ENCODE measurements at regions not wholly inside any gene's neighbourhood (a gene's known extent, or its start where the extent isn't known, plus 50 kb on each side); places are given as distances from the start of the nearest gene placed in this dataset.

DNA sequence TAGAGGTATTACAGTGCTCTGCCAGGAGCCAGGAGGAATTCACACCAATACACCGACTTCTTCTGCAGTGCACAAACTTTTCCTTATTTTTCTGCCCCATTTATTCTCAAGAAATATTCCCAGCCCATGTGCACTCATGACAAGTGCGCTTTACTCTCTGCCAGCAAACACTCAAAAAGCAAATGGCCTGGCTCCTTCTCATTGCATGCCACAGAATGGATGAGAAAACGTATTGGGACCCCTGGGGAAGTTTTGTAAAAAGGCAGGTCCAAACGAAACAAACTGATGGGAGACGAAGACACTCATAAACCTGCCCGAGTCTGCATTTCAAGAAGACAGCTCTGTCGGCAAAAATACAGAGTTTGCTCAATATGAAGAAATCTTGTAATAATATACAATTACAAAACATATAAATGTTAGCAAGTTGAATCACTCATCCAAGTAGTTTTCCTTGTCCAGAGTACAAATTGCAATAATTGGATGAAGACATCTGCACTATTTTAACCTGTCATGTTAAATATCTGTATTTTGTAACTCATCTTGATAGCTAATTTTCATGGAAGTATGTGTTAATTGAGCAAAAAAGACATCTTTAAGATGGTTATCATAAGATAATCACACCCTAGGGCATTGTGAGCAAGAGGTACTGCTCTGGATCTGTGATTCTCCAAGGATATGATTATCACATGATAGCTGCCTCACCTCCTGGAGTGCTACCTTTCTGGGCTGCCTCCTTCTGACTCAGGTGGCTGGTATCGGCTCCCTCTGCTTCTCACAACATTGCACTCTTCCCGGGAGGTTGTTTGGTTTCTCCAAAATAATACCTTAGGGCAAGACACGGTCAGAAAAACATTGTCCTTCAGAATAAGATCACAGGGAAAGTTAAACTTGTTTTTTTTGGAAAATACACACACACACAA is 260.8 kb upstream of the G2E3 start:
- Histone ChIP-seq H3K4me3 (ENCODE audit: extremely low read depth, insufficient read depth, low read length, poor library complexity, severe bottlenecking) (no peak overlapping the region), H3K4me1 (ENCODE audit: control insufficient read depth, insufficient read depth, low read length, poor library complexity, severe bottlenecking) (peaks cover 19% of the 10 kb centered on the region), H3K27ac (ENCODE audit: low read depth, low read length, severe bottlenecking) (peak overlapping the region; percentile 90), H3K9me3 (ENCODE audit: control insufficient read depth, low read length) (no peaks in the 10 kb centered on the region), H3K36me3 (ENCODE audit: control insufficient read depth, insufficient read depth, low read length) (no peaks in the 10 kb centered on the region)
- WGBS, 2 experiments (ENCODE audit: insufficient coverage in 2 of 2), result 86 to 92% methylated on average over 4 to 6 of the region's 10 CpGs

DNA sequence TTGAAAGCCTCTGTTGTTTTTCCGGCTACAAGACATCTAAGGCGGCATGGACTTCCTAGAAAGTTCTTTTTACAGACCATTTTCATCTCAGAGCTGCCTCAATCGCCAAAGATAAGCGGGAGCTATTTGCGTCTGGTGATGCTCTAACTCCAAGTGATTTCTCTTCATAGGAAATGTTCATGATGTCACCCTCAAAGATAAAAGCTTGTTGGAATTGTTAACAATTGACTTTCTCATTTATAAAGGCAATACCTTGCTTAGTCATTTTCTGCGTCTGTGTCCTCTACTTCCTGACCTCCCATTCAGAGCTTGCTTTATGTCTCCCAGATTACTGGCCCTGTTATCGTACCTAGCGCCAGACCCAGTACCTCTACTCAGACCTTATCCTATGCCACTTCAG is 259.0 kb upstream of the G2E3 start:
- 78 to 83% methylated on average over 7 to 8 of the region's 8 CpGs for WGBS, 2 experiments (ENCODE audit: insufficient coverage in 2 of 2)
- H3K9me3 ChIP-seq (ENCODE audit: control insufficient read depth, low read length), result no peaks in the 10 kb centered on the region
- H3K36me3 ChIP-seq (ENCODE audit: control insufficient read depth, insufficient read depth, low read length), result no peaks in the 10 kb centered on the region
- peaks cover 19% of the 10 kb centered on the region for H3K4me1 ChIP-seq (ENCODE audit: control insufficient read depth, insufficient read depth, low read length, poor library complexity, severe bottlenecking)
- H3K27ac ChIP-seq (ENCODE audit: low read depth, low read length, severe bottlenecking), result peak overlapping the region; percentile 90
- no peak overlapping the region for H3K4me3 ChIP-seq (ENCODE audit: extremely low read depth, insufficient read depth, low read length, poor library complexity, severe bottlenecking)

DNA sequence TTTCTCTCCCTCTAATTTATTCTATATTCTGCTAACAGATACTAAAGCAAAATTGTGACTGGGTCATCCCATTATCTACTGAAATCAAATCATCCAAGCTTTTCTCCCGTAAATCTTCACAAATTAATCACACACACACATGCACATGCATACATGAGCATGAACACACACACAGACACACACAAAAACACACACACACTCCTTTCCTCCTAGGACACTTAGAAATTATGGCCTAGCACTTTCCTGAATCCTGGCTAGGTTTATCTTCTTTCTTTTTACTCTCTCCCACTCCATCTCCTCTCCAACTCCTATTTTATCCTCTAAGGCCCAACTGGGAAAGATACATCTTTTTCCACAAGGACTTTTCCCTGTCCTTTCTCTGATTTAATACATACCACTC is 255.6 kb upstream of the G2E3 start:
- H3K4me1 ChIP-seq (ENCODE audit: control insufficient read depth, insufficient read depth, low read length, poor library complexity, severe bottlenecking), result peaks cover 17% of the 10 kb centered on the region
- H3K36me3 ChIP-seq (ENCODE audit: control insufficient read depth, insufficient read depth, low read length), result no peaks in the 10 kb centered on the region
- WGBS, 2 experiments (ENCODE audit: insufficient coverage in 2 of 2), result 71 to 86% methylated on average over 1 of the region's 1 CpG
- H3K27ac ChIP-seq (ENCODE audit: low read depth, low read length, severe bottlenecking), result no peak overlapping the region
- H3K9me3 ChIP-seq (ENCODE audit: control insufficient read depth, low read length), result no peaks in the 10 kb centered on the region
- no peak overlapping the region for H3K4me3 ChIP-seq (ENCODE audit: extremely low read depth, insufficient read depth, low read length, poor library complexity, severe bottlenecking)

DNA sequence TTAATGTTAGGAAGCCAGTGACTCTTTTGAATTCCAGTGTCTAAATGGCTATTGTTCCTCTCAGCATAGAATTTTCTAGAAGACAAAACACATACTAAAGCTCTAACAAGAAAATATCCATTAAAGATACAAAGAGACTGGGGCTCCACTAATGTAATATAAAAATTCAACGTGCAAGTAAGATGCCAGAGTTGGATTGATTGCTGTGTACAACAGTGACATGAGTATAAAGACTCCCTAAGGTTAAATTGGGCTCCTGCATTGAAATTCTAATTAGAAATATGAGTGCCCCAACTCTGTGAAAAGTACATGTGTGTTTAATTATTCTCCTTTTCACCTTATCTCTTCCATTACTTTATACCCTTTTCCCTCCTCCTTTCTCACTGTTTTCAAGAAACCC is 253.6 kb upstream of the G2E3 start:
- Histone ChIP-seq H3K27ac (ENCODE audit: low read depth, low read length, severe bottlenecking) (no peak overlapping the region), H3K9me3 (ENCODE audit: control insufficient read depth, low read length) (no peaks in the 10 kb centered on the region), H3K36me3 (ENCODE audit: control insufficient read depth, insufficient read depth, low read length) (no peaks in the 10 kb centered on the region), H3K4me1 (ENCODE audit: control insufficient read depth, insufficient read depth, low read length, poor library complexity, severe bottlenecking) (peaks cover 4% of the 10 kb centered on the region), H3K4me3 (ENCODE audit: extremely low read depth, insufficient read depth, low read length, poor library complexity, severe bottlenecking) (no peak overlapping the region)
- 83% methylated on average over 1 of the region's 1 CpG; no CpG with 5 or more reads in 1 of the 2 experiments for WGBS, 2 experiments (ENCODE audit: insufficient coverage in 2 of 2)

DNA sequence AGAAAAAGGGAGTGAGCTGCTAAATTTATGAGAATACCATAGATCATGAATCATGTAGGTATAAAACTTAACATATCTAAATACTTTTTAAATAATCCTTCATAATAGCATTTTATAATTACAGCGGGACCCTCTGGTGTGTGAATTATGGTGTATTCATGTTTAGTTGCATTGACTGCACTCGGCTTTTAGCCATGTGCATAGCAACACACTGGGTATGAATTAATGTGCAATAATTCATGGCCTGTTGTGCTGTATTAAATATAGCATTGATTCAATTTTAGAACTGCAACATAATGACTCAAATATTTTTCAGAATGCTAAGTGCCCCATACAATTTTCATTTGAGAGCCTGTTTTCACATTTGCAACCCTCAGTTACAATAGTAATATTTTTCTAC is 249.6 kb upstream of the G2E3 start:
- H3K4me1 ChIP-seq (ENCODE audit: control insufficient read depth, insufficient read depth, low read length, poor library complexity, severe bottlenecking), result no peaks in the 10 kb centered on the region
- WGBS, 2 experiments (ENCODE audit: insufficient coverage in 2 of 2), result no CpG with 5 or more reads among the region's 2 CpGs
- no peak overlapping the region for H3K4me3 ChIP-seq (ENCODE audit: extremely low read depth, insufficient read depth, low read length, poor library complexity, severe bottlenecking)
- H3K9me3 ChIP-seq (ENCODE audit: control insufficient read depth, low read length), result no peaks in the 10 kb centered on the region
- no peaks in the 10 kb centered on the region for H3K36me3 ChIP-seq (ENCODE audit: control insufficient read depth, insufficient read depth, low read length)
- no peak overlapping the region for H3K27ac ChIP-seq (ENCODE audit: low read depth, low read length, severe bottlenecking)

DNA sequence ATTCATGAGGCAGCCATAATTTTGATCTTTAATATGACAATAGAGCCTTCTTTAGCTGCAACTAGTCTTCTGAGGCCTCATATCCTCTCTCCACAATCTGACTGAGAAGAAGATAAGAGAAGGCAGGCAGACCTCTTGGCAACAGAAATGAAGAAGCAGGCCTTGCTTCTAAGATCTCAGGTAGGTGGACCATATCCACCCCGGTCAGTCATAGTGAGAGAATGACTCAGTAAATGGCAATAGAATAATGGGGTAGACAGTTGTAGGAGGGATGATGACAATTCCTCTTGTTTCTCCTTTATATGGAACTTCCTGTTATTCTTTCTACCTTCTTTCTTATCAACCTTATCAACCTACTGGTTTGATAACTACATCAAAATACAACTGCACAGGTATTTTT is 246.7 kb upstream of the G2E3 start:
- Histone ChIP-seq H3K9me3 (ENCODE audit: control insufficient read depth, low read length) (no peaks in the 10 kb centered on the region), H3K4me3 (ENCODE audit: extremely low read depth, insufficient read depth, low read length, poor library complexity, severe bottlenecking) (no peak overlapping the region), H3K27ac (ENCODE audit: low read depth, low read length, severe bottlenecking) (no peak overlapping the region), H3K36me3 (ENCODE audit: control insufficient read depth, insufficient read depth, low read length) (no peaks in the 10 kb centered on the region), H3K4me1 (ENCODE audit: control insufficient read depth, insufficient read depth, low read length, poor library complexity, severe bottlenecking) (no peaks in the 10 kb centered on the region)
- 100% methylated on average over 1 of the region's 1 CpG; no CpG with 5 or more reads in 1 of the 2 experiments for WGBS, 2 experiments (ENCODE audit: insufficient coverage in 2 of 2)

DNA sequence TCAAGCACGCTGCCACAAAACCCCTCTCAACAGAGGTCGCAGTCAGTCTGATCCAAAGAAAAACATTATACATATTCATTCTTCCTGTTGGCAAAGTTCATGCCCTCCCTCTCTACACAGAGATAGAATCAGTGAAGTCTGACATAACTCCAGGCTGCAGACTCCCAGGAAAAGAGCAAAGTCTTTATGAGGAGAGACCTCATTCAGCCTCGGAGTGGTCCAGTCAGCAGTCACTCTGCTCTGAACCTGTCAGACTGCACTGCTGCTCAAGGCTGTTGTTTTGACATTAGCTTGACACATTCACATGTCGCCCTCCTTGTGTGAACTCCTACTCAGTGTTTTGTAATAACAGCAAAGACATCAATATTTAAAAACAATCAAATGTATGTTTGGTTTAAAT is 241.2 kb upstream of the G2E3 start:
- H3K36me3 ChIP-seq (ENCODE audit: control insufficient read depth, insufficient read depth, low read length), result no peaks in the 10 kb centered on the region
- no peaks in the 10 kb centered on the region for H3K9me3 ChIP-seq (ENCODE audit: control insufficient read depth, low read length)
- no peak overlapping the region for H3K4me3 ChIP-seq (ENCODE audit: extremely low read depth, insufficient read depth, low read length, poor library complexity, severe bottlenecking)
- H3K27ac ChIP-seq (ENCODE audit: low read depth, low read length, severe bottlenecking), result no peak overlapping the region
- no peaks in the 10 kb centered on the region for H3K4me1 ChIP-seq (ENCODE audit: control insufficient read depth, insufficient read depth, low read length, poor library complexity, severe bottlenecking)
- 89 to 92% methylated on average over 1 to 2 of the region's 4 CpGs for WGBS, 2 experiments (ENCODE audit: insufficient coverage in 2 of 2)

DNA sequence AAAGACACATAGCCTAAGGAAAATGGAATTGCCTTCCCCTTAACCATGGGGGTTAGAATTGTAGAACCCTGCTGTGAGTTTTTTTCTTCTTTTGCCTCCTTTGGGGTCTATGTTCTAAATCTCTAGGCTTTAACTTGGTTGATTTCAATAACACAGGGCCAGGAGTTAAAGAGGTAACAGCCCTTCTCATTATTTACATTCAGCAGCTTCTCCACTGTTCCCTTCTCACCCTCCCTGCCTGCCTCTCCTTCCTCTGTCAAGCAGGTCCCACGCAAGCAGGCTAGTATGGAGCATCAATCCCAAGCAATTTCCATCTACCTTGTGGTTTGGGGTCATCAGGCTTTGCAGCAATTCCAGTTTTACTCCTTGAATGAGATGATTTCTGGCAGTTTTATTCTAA is 236.1 kb upstream of the G2E3 start:
- H3K27ac ChIP-seq (ENCODE audit: low read depth, low read length, severe bottlenecking), result no peak overlapping the region
- no peaks in the 10 kb centered on the region for H3K36me3 ChIP-seq (ENCODE audit: control insufficient read depth, insufficient read depth, low read length)
- H3K9me3 ChIP-seq (ENCODE audit: control insufficient read depth, low read length), result no peaks in the 10 kb centered on the region
- H3K4me3 ChIP-seq (ENCODE audit: extremely low read depth, insufficient read depth, low read length, poor library complexity, severe bottlenecking), result no peak overlapping the region
- 67 to 71% methylated on average over 1 of the region's 1 CpG for WGBS, 2 experiments (ENCODE audit: insufficient coverage in 2 of 2)
- H3K4me1 ChIP-seq (ENCODE audit: control insufficient read depth, insufficient read depth, low read length, poor library complexity, severe bottlenecking), result no peaks in the 10 kb centered on the region

DNA sequence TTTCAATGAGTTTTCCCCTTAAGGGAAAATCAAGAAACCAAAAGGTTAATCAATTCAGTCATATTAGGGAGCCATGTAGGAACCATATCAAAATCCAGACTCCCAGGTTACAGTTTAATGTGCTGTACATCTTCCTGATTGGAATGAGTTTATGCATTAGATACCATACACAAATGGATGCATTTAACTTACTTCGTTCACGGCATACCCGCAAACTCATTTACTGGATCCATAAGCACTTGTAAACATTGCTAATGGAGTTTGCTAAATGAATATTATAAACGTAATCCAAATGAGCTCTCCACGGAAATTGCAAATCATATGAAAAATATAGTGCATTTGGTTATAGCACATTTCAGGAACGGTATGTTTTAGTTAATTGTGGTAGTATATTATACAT is 228.9 kb upstream of the G2E3 start:
- H3K4me3 ChIP-seq (ENCODE audit: extremely low read depth, insufficient read depth, low read length, poor library complexity, severe bottlenecking), result no peak overlapping the region
- no peaks in the 10 kb centered on the region for H3K4me1 ChIP-seq (ENCODE audit: control insufficient read depth, insufficient read depth, low read length, poor library complexity, severe bottlenecking)
- no peak overlapping the region for H3K27ac ChIP-seq (ENCODE audit: low read depth, low read length, severe bottlenecking)
- peaks cover 8% of the 10 kb centered on the region for H3K9me3 ChIP-seq (ENCODE audit: control insufficient read depth, low read length)
- WGBS, 2 experiments (ENCODE audit: insufficient coverage in 2 of 2), result 100% methylated on average over 2 of the region's 6 CpGs; no CpG with 5 or more reads in 1 of the 2 experiments
- H3K36me3 ChIP-seq (ENCODE audit: control insufficient read depth, insufficient read depth, low read length), result no peaks in the 10 kb centered on the region

DNA sequence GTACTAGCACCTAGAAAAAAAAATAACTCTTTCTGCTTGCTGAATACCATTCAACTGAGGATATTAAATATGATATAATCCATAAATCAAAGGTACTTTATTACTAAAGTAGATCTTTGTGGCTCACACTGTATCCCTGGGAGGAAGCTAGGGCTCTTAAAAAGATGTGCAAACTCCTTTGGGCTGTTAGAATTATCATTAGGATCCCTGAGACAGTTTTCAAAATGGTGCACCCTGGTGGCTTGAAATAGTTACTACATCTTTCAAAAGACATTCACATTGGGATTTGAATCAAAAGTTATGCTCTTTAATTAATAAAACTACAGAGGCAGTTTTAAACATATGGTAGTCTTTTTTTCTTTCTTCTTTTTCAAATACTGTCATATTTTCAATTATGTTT is 228.5 kb upstream of the G2E3 start:
- H3K4me1 ChIP-seq (ENCODE audit: control insufficient read depth, insufficient read depth, low read length, poor library complexity, severe bottlenecking), result no peaks in the 10 kb centered on the region
- H3K27ac ChIP-seq (ENCODE audit: low read depth, low read length, severe bottlenecking), result no peak overlapping the region
- no peak overlapping the region for H3K4me3 ChIP-seq (ENCODE audit: extremely low read depth, insufficient read depth, low read length, poor library complexity, severe bottlenecking)
- H3K36me3 ChIP-seq (ENCODE audit: control insufficient read depth, insufficient read depth, low read length), result no peaks in the 10 kb centered on the region
- peaks cover 8% of the 10 kb centered on the region for H3K9me3 ChIP-seq (ENCODE audit: control insufficient read depth, low read length)

DNA sequence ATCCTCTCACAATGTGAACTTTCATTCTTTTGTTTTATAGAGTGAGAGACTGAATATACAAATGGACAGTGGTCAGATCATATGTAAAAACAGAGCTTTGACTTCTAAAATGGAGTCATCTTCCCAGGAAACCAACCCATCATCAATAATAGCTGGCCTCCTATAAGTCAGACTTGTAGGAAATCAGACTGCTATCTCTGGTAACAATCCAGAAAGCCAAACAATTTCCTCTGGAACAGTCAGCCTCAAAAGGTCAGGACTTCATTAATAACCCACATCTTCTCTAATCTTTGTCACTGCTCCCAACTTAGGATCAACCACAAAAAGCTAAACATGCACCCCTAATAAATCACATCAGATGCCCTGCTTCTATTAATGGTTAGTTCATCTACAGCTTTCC is 227.9 kb upstream of the G2E3 start:
- Histone ChIP-seq H3K27ac (ENCODE audit: low read depth, low read length, severe bottlenecking) (no peak overlapping the region), H3K4me3 (ENCODE audit: extremely low read depth, insufficient read depth, low read length, poor library complexity, severe bottlenecking) (no peak overlapping the region), H3K36me3 (ENCODE audit: control insufficient read depth, insufficient read depth, low read length) (no peaks in the 10 kb centered on the region), H3K9me3 (ENCODE audit: control insufficient read depth, low read length) (peaks cover 8% of the 10 kb centered on the region), H3K4me1 (ENCODE audit: control insufficient read depth, insufficient read depth, low read length, poor library complexity, severe bottlenecking) (no peaks in the 10 kb centered on the region)
